Vagina (tissue), 2 donors: ENCODE measurements at regions not wholly inside any gene's neighbourhood (a gene's known extent, or its start where the extent isn't known, plus 50 kb on each side); places are given as distances from the start of the nearest gene placed in this dataset.

Experiments used
- DNase-seq, 2 donors: peaks; one replicate each; pipeline ENCODE4 v3.0.0-alpha.2; 2017; ENCODE audit errors: extremely low spot score in 2 of 2
- H3K27ac ChIP-seq: fragments of 200-600 bp; sonication (generic); one replicate; pipeline ENCODE4 v1.5.1; 2019
- H3K27me3 ChIP-seq: fragments of 200-600 bp; sonication (generic); one replicate; pipeline ENCODE4 v1.5.1; 2019
- H3K36me3 ChIP-seq, 2 donors: fragments of 200-600 bp; sonication (generic); one replicate each; pipeline ENCODE4 v1.5.1; 2017 to 2019
- H3K4me1 ChIP-seq: fragments of 200-600 bp; sonication (generic); one replicate; pipeline ENCODE4 v1.5.1; 2019
- H3K4me3 ChIP-seq, 2 donors: fragments of 200-600 bp; sonication (generic); 1 replicate in 1 of 2; 2 replicates in 1 of 2; pipeline ENCODE4 v1.5.1; 2016 to 2019
- H3K9me3 ChIP-seq: fragments of 200-600 bp; sonication (generic); one replicate; pipeline ENCODE4 v1.5.1; 2019
- CTCF ChIP-seq, 3 experiments: fragments of 450-650 bp in 2 of 3; fragments of 200-600 bp in 1 of 3; sonication (generic) in 1 of 3; IDR thresholded peaks; one replicate each; pipeline ENCODE4 v1.5.1; 2017 to 2019; ENCODE audit warnings: antibody characterized with exemption in 3 of 3, mild to moderate bottlenecking in 2 of 3, moderate library complexity in 2 of 3
- POLR2A ChIP-seq, 2 donors: fragments of 450-650 bp; IDR thresholded peaks; one replicate each; pipeline ENCODE4 v1.6.1; 2017; ENCODE audit warnings: antibody characterized with exemption in 2 of 2, mild to moderate bottlenecking in 2 of 2, moderate library complexity in 2 of 2
- POLR2AphosphoS5 ChIP-seq, 2 donors: sonication (generic); formaldehyde crosslinking; IDR thresholded peaks; one replicate each; pipeline ENCODE4 v1.9.0; 2017; ENCODE audit warnings: antibody characterized with exemption in 2 of 2, mild to moderate bottlenecking in 2 of 2, low read depth in 1 of 2; ENCODE audit not compliant: insufficient read depth in 1 of 2
- intact Hi-C: fragments of 100-400 bp; cut with DNase I; formaldehyde crosslinking; loops from one replicate; pipeline ENCODE4 v1.15.1; 2023

DNA sequence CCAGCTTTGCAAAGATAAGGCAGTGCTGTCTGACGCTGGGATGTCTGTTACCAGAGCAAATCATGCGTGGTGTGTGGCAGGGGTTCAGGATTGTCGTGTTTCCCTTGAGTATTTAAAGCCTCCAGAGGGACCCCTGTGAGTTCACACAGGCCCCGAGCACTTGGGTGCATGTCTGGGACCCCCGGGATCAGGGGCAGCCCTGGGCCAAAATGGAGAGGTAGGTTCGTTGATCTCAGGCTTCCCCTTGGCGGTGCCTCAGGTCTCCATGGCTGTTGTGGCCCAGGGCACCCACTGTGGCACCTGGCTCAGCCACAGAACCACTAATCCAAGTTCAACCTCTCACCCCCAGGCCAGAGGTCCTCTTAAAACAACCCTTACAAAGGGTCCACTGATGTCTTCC lies 523.1 kb upstream of the DPP6 start:
- intact Hi-C loops, result no loop called here
- Histone ChIP-seq H3K36me3 (no peaks in the 10 kb centered on the region), H3K4me3 (no peak overlapping the region), H3K27me3 (no peaks in the 10 kb centered on the region), H3K27ac (no peak overlapping the region), H3K9me3 (no peaks in the 10 kb centered on the region), H3K4me1 (no peaks in the 10 kb centered on the region)
- TF ChIP-seq POLR2A (IDR thresholded peaks at IDR 0.05) (no peak), POLR2AphosphoS5 (IDR thresholded peaks at IDR 0.05; ENCODE audit: insufficient read depth in 1 of 2, low read depth in 1 of 2) (no peak), CTCF (IDR thresholded peaks at IDR 0.05) (no peak)
- no peak for DNase-seq

DNA sequence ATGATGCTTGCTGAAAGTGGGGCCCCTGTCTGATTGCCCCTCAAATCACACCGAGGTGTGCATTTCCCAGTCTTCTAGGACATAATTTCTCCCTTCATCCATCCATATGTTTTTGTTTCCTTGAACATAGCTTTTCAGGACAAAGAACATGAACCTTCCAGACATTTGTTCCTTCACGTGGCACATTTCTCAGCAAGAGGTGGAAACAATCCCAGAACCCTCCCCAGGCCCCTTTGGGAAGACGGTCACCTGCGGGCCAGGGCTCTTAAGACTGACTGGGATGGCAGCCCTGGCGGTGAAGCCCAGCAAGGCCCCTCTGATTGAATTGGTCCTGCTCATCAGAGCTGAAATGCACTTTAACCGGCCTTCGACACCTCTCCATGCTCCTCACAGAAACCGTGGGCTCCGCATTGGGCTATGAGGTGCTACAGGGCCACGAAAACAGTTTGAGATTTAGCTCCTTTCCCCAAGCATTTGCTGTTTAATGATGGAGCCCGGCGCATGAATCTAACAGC lies 522.5 kb upstream of the DPP6 start:
- DNase-seq, result no peak
- Histone ChIP-seq H3K4me3 (no peak overlapping the region), H3K9me3 (no peaks in the 10 kb centered on the region), H3K4me1 (no peaks in the 10 kb centered on the region), H3K27me3 (no peaks in the 10 kb centered on the region), H3K36me3 (no peaks in the 10 kb centered on the region), H3K27ac (no peak overlapping the region)
- TF ChIP-seq POLR2AphosphoS5 (IDR thresholded peaks at IDR 0.05; ENCODE audit: insufficient read depth in 1 of 2, low read depth in 1 of 2), result no peak
- TF ChIP-seq POLR2A (IDR thresholded peaks at IDR 0.05), result no peak
- TF ChIP-seq CTCF (IDR thresholded peaks at IDR 0.05), result no peak
- intact Hi-C loops, result no loop called here

- H3K4me1 ChIP-seq, result no peaks in the 10 kb centered on the region
- H3K27ac ChIP-seq, result no peak overlapping the region
- intact Hi-C loops, result no loop called here
- no peak overlapping the region for H3K4me3 ChIP-seq
- H3K9me3 ChIP-seq, result no peaks in the 10 kb centered on the region
- no peaks in the 10 kb centered on the region for H3K27me3 ChIP-seq
- TF ChIP-seq CTCF (IDR thresholded peaks at IDR 0.05), result no peak
- TF ChIP-seq POLR2A (IDR thresholded peaks at IDR 0.05), result no peak
- no peak for TF ChIP-seq POLR2AphosphoS5 (IDR thresholded peaks at IDR 0.05; ENCODE audit: insufficient read depth in 1 of 2, low read depth in 1 of 2)
- peak in 1 of 2 donors; percentile 62 for DNase-seq
- H3K36me3 ChIP-seq, result no peaks in the 10 kb centered on the region
Measured at GRCh38 chr7:153530441-153530840, 521.8 kb upstream of the DPP6 start.

- intact Hi-C loops, result no loop called here
- H3K9me3 ChIP-seq, result no peaks in the 10 kb centered on the region
- H3K27me3 ChIP-seq, result no peaks in the 10 kb centered on the region
- H3K27ac ChIP-seq, result no peak overlapping the region
- no peak overlapping the region for H3K4me3 ChIP-seq
- no peaks in the 10 kb centered on the region for H3K36me3 ChIP-seq
- DNase-seq, result peak in 1 of 2 donors; percentile 79
- no peak for TF ChIP-seq POLR2AphosphoS5 (IDR thresholded peaks at IDR 0.05; ENCODE audit: insufficient read depth in 1 of 2, low read depth in 1 of 2)
- TF ChIP-seq POLR2A (IDR thresholded peaks at IDR 0.05), result no peak
- H3K4me1 ChIP-seq, result no peaks in the 10 kb centered on the region
Measured at GRCh38 chr7:153532326-153532725, 519.9 kb upstream of the DPP6 start.

DNA sequence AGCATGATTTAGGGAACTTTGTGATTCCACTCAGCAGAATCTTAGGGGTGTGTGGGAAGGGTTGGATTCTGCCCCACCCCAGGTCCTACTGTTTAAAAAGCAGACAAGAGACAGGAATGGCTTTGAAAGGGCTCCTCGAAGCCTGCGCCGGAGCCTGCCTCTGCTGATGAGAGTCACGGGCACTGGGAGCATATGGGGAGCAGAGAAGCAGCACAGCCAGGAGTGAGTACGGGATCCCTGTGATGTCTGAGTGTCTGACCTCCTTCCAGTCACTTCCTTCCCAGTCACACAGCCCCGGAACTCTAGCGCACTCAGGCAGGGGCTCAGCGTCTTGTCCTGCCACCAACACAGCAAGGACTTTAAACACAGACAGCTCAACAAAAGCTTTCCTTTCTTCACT lies 514.9 kb upstream of the DPP6 start:
- DNase-seq, result no peak

More for the DNA sequence above, 514.9 kb upstream of the DPP6 start:
- Histone ChIP-seq H3K9me3 (no peaks in the 10 kb centered on the region), H3K4me1 (no peaks in the 10 kb centered on the region), H3K4me3 (no peak overlapping the region), H3K36me3 (no peaks in the 10 kb centered on the region), H3K27me3 (no peaks in the 10 kb centered on the region), H3K27ac (no peak overlapping the region)
- TF ChIP-seq CTCF (IDR thresholded peaks at IDR 0.05), result no peak
- TF ChIP-seq POLR2AphosphoS5 (IDR thresholded peaks at IDR 0.05; ENCODE audit: insufficient read depth in 1 of 2, low read depth in 1 of 2), result no peak
- no peak for TF ChIP-seq POLR2A (IDR thresholded peaks at IDR 0.05)
- intact Hi-C loops, result no loop called here
